Lower leg skin (tissue), 3 donors: ENCODE measurements at regions not wholly inside any gene's neighbourhood (a gene's known extent, or its start where the extent isn't known, plus 50 kb on each side); places are given as distances from the start of the nearest gene placed in this dataset.

Experiments
- POLR2A ChIP-seq, 2 donors: fragments of 450-650 bp; IDR thresholded peaks; one replicate each; pipeline ENCODE4 v1.6.1; 2016 to 2017; ENCODE audit warnings: antibody characterized with exemption in 2 of 2, mild to moderate bottlenecking in 1 of 2, moderate library complexity in 1 of 2
- TF ChIP-seq, protein P1 (sequence below), 3 donors: fragments of 450-650 bp; IDR thresholded peaks; one replicate each; pipeline ENCODE4 v1.5.1; 2016; ENCODE audit warnings: antibody characterized with exemption in 3 of 3, mild to moderate bottlenecking in 3 of 3, moderate library complexity in 2 of 3

DNA sequence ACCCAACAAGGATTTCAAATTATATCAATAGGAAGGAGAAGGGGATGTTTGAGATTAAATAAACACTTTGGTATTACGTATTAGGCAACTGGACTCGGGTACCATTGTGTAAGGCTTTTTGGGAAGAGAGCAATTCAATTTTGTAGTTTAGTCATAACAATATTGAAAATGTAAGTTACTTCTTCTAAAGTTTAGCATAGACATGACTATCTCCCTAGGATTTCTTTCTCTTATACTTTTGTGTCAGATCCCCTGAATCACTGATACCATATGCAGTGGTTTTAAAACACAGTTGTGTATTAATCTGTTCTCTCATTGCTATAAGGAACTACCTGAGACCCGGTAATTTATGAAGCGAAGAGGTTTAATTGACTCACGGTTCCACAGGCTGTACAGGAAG lies 123.8 kb upstream of the FAM9C start:
- no peak for TF ChIP-seq POLR2A (IDR thresholded peaks at IDR 0.05)
- TF ChIP-seq, protein P1, sequence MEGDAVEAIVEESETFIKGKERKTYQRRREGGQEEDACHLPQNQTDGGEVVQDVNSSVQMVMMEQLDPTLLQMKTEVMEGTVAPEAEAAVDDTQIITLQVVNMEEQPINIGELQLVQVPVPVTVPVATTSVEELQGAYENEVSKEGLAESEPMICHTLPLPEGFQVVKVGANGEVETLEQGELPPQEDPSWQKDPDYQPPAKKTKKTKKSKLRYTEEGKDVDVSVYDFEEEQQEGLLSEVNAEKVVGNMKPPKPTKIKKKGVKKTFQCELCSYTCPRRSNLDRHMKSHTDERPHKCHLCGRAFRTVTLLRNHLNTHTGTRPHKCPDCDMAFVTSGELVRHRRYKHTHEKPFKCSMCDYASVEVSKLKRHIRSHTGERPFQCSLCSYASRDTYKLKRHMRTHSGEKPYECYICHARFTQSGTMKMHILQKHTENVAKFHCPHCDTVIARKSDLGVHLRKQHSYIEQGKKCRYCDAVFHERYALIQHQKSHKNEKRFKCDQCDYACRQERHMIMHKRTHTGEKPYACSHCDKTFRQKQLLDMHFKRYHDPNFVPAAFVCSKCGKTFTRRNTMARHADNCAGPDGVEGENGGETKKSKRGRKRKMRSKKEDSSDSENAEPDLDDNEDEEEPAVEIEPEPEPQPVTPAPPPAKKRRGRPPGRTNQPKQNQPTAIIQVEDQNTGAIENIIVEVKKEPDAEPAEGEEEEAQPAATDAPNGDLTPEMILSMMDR (IDR thresholded peaks at IDR 0.05) = no peak
